K562 (cell line): ENCODE measurements at regions not wholly inside any gene's neighbourhood (a gene's known extent, or its start where the extent isn't known, plus 50 kb on each side); places are given as distances from the start of the nearest gene placed in this dataset.

Experiments
- ATAC-seq: fragments of 200-7000 bp; cut with Tn5 transposase; 3 replicates; pipeline ENCODE4 v1.9.1; 2020; ENCODE audit warnings: moderate library complexity
- BruUV-seq: library from RNA; stranded (reverse); fragments of 400-500 nt; replicated peaks from 2 replicates; lab custom pipeline; 2021; lab: Mats Ljungman, UMichigan
- CTCF ChIA-PET: fragments of 300-600 bp; formaldehyde crosslinking; extraction: SDS; loops from one replicate; lab custom pipeline; 2021; ENCODE audit warnings: low intra/inter-chr PET ratio; lab: Yijun Ruan, JAX
- POLR2A ChIA-PET: fragments of 300-600, 350-650 bp; sonication (Branson Sonifier 250); formaldehyde crosslinking; extraction: SDS; loops from one replicate; lab custom pipeline; 2021; ENCODE audit warnings: antibody characterized with exemption, inconsistent platforms; lab: Yijun Ruan, JAX
- DNase-seq, 4 experiments: peaks; one replicate each; pipeline versions ENCODE4 v3.0.0 to v3.0.0-alpha.2; 2011 to 2018; ENCODE audit warnings: low spot score in 3 of 4, mixed read lengths in 3 of 4; ENCODE audit errors: extremely low read depth in 1 of 4
- FAIRE-seq: peaks from 2 replicates; lab custom pipeline; 2011; peaks lifted over from hg19 to GRCh38; lab: Jason Lieb, UNC
- H2AFZ ChIP-seq: 2 replicates; pipeline ENCODE4 v1.6.0; 2011; ENCODE audit warnings: low read depth, low read length, control low read depth, inconsistent platforms
- H3K27ac ChIP-seq: fragments of 200-600 bp; 3 replicates; pipeline ENCODE4 v1.8.0; 2011; ENCODE audit warnings: low read depth, mild to moderate bottlenecking, control low read depth, inconsistent platforms, low read length, moderate library complexity, mixed read lengths; ENCODE audit errors: extremely low read depth
- H3K27me3 ChIP-seq, 2 experiments: fragments of 300-600 bp in 1 of 2; 2 replicates in 1 of 2; 3 replicates in 1 of 2; pipeline versions ENCODE4 v1.6.0 to v1.8.0; 2011; ENCODE audit warnings: inconsistent platforms in 2 of 2, low read length in 2 of 2, mild to moderate bottlenecking in 1 of 2, mixed read lengths in 1 of 2, moderate library complexity in 1 of 2; ENCODE audit not compliant: control insufficient read depth in 2 of 2, insufficient read depth in 2 of 2
- H3K36me3 ChIP-seq: fragments of 300-600 bp; 3 replicates; pipeline ENCODE4 v1.8.0; 2011; ENCODE audit warnings: mild to moderate bottlenecking, low read length, inconsistent platforms; ENCODE audit not compliant: control insufficient read depth, insufficient read depth
- H3K4me1 ChIP-seq, 2 experiments: fragments of 200-600 bp in 1 of 2; replicated peaks in 1 of 2; 2 replicates in 1 of 2; 3 replicates in 1 of 2; pipeline versions ENCODE4 v1.5.1 to v1.8.0; 2011; ENCODE audit warnings: inconsistent platforms in 2 of 2, low read length in 2 of 2, mild to moderate bottlenecking in 1 of 2, mixed read lengths in 1 of 2, moderate library complexity in 1 of 2; ENCODE audit not compliant: control insufficient read depth in 2 of 2, insufficient read depth in 2 of 2
- H3K4me2 ChIP-seq: 2 replicates; pipeline ENCODE4 v1.6.1; 2011; ENCODE audit warnings: low read length, control low read depth, inconsistent platforms, mixed read lengths; ENCODE audit not compliant: insufficient read depth
- H3K4me3 ChIP-seq: fragments of 200-600 bp; sonication (generic), shearing (Covaris generic); 2 replicates; pipeline ENCODE4 v1.5.1; 2016; ENCODE audit warnings: control low read depth, inconsistent platforms
- H3K79me2 ChIP-seq: fragments of 200-600 bp; 3 replicates; pipeline ENCODE4 v1.8.0; 2011; ENCODE audit warnings: low read length, inconsistent platforms; ENCODE audit not compliant: control insufficient read depth, insufficient read depth
- H3K9ac ChIP-seq, 2 experiments: 2 replicates each; pipeline versions ENCODE4 v1.6.0 to v1.6.1; 2011; ENCODE audit warnings: low read depth in 2 of 2, low read length in 2 of 2, control low read depth in 1 of 2, inconsistent platforms in 1 of 2, mild to moderate bottlenecking in 1 of 2, mixed read lengths in 1 of 2; ENCODE audit not compliant: insufficient read depth in 1 of 2
- H3K9me1 ChIP-seq: one replicate; pipeline ENCODE4 v1.6.0; 2011; ENCODE audit warnings: inconsistent platforms, mild to moderate bottlenecking, low read length, moderate library complexity; ENCODE audit not compliant: control insufficient read depth, insufficient read depth
- H3K9me3 ChIP-seq: replicated peaks from 2 replicates; pipeline ENCODE4 v1.5.1; 2011; ENCODE audit warnings: low read depth, low read length, inconsistent platforms; ENCODE audit not compliant: control insufficient read depth, insufficient read depth
- H4K20me1 ChIP-seq: replicated peaks from 2 replicates; pipeline ENCODE4 v1.6.1; 2011; ENCODE audit warnings: low read length, inconsistent platforms, mixed read lengths; ENCODE audit not compliant: control insufficient read depth, insufficient read depth
- MEF2D ChIP-seq: conservative IDR thresholded peaks from 2 replicates; pipeline ENCODE4 v1.6.1; 2016; ENCODE audit warnings: low read depth, missing genetic modification characterization, missing compliant biosample characterization
- RBM15 ChIP-seq: fragments of 200-400 bp; formaldehyde crosslinking; IDR thresholded peaks from 2 replicates; pipeline ENCODE4 v1.6.1; 2018; ENCODE audit warnings: mild to moderate bottlenecking, low read length, moderate library complexity; ENCODE audit not compliant: insufficient read depth
- WGBS: fragments of 100-300 bp; shearing (Covaris generic); methylation state at CpG from one replicate; pipeline ENCODE4 v1.1.6; 2016; ENCODE audit warnings: low coverage, mixed read lengths; ENCODE audit not compliant: insufficient coverage; ENCODE audit errors: missing lambda C conversion rate; 5-methylcytosine and 5-hydroxymethylcytosine counted together
- in situ Hi-C: fragments of 300-500 bp; cut with MboI; formaldehyde crosslinking; loops from 4 replicates; pipeline ENCODE4 v1.15.0; 2018; ENCODE audit warnings: inconsistent platforms, mixed read lengths
- intact Hi-C: fragments of 100-400 bp; cut with micrococcal nuclease; formaldehyde crosslinking; loops from 2 replicates; pipeline ENCODE4 v1.14.2; 2022
- TF ChIP-seq, protein P1 (sequence below), 2 experiments: fragments of 450-650 bp in 1 of 2; sonication (generic) in 1 of 2; formaldehyde crosslinking in 1 of 2; IDR thresholded peaks; 2 replicates each; pipeline versions ENCODE4 v1.7.1 to v1.9.0; 2016 to 2022; ENCODE audit warnings: inconsistent platforms in 1 of 2, mild to moderate bottlenecking in 1 of 2, missing genetic modification reagents in 1 of 2
- TF ChIP-seq, protein P2 (sequence below), 2 experiments: fragments of 250-450 bp in 1 of 2; fragments of 450-650 bp in 1 of 2; sonication (Bioruptor Pico) in 1 of 2; IDR thresholded peaks; 2 replicates each; pipeline versions ENCODE4 v1.6.1 to v1.8.0; 2016 to 2021; ENCODE audit warnings: mild to moderate bottlenecking in 2 of 2, moderate library complexity in 2 of 2, missing compliant biosample characterization in 1 of 2, missing genetic modification characterization in 1 of 2

DNA sequence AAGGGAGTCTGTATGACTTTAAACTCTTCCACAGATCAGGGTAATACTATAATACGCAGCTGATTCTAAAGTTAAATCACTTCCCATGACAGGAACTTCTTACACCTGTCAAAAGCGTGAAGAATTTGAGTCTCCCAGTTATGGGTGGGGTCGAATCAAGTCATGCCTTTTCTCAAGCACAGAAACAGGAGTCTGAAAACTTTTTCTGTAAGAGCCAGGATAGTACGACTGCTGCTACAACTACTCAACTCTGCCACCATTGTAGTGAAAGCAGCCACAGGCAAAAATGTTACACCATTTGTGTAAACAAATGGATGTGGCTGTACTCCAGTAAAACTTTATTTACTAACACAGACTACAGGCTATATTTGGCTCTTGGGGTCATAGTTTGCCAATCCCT, 90.3 kb downstream of the DUSP6 start:
- intact Hi-C loops: no loop called here
- no peak overlapping the region for H2AFZ ChIP-seq
- ATAC-seq: no peak
- ChIA-PET POLR2A (no interaction called here), CTCF (no interaction called here)
- DNase-seq: no peak
- no peak for FAIRE-seq
- BruUV-seq: no TSS peak
- in situ Hi-C loops: no loop called here
- no peaks in the 10 kb centered on the region for H3K36me3 ChIP-seq
- 3% methylated on average over 4 of the region's 4 CpGs for WGBS
- H3K27ac ChIP-seq: no peak overlapping the region
- H3K4me2 ChIP-seq: no peak overlapping the region
- H3K79me2 ChIP-seq: no peaks in the 10 kb centered on the region
- no peak overlapping the region for H3K9ac ChIP-seq
- H3K4me1 ChIP-seq: no peaks in the 10 kb centered on the region; a peak in 2 of 5 replicates
- H3K27me3 ChIP-seq: no peaks in the 10 kb centered on the region
- H3K4me3 ChIP-seq: no peak overlapping the region
- H4K20me1 ChIP-seq: no peaks in the 10 kb centered on the region
- no peaks in the 10 kb centered on the region for H3K9me1 ChIP-seq
- TF ChIP-seq, protein P1, sequence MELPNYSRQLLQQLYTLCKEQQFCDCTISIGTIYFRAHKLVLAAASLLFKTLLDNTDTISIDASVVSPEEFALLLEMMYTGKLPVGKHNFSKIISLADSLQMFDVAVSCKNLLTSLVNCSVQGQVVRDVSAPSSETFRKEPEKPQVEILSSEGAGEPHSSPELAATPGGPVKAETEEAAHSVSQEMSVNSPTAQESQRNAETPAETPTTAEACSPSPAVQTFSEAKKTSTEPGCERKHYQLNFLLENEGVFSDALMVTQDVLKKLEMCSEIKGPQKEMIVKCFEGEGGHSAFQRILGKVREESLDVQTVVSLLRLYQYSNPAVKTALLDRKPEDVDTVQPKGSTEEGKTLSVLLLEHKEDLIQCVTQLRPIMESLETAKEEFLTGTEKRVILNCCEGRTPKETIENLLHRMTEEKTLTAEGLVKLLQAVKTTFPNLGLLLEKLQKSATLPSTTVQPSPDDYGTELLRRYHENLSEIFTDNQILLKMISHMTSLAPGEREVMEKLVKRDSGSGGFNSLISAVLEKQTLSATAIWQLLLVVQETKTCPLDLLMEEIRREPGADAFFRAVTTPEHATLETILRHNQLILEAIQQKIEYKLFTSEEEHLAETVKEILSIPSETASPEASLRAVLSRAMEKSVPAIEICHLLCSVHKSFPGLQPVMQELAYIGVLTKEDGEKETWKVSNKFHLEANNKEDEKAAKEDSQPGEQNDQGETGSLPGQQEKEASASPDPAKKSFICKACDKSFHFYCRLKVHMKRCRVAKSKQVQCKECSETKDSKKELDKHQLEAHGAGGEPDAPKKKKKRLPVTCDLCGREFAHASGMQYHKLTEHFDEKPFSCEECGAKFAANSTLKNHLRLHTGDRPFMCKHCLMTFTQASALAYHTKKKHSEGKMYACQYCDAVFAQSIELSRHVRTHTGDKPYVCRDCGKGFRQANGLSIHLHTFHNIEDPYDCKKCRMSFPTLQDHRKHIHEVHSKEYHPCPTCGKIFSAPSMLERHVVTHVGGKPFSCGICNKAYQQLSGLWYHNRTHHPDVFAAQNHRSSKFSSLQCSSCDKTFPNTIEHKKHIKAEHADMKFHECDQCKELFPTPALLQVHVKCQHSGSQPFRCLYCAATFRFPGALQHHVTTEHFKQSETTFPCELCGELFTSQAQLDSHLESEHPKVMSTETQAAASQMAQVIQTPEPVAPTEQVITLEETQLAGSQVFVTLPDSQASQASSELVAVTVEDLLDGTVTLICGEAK (IDR thresholded peaks at IDR 0.05): 0 out of 2 replicates have a peak, but pooled peaks have one; percentile 42
- TF ChIP-seq, protein P1 (CRISPR knock-in tag; IDR thresholded peaks at IDR 0.05): no peak
- TF ChIP-seq, protein P2, sequence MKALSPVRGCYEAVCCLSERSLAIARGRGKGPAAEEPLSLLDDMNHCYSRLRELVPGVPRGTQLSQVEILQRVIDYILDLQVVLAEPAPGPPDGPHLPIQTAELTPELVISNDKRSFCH (CRISPR knock-in tag; IDR thresholded peaks at IDR 0.05): no peak
- TF ChIP-seq, protein P2 (tag; IDR thresholded peaks at IDR 0.05): no peak
- TF ChIP-seq MEF2D (tag): 0 out of 2 replicates have a peak, but pooled peaks have one; percentile 23
- no peak for TF ChIP-seq RBM15
- H3K9me3 ChIP-seq: no peaks in the 10 kb centered on the region
